H1 (cell line): ENCODE measurements at regions not wholly inside any gene's neighbourhood (a gene's known extent, or its start where the extent isn't known, plus 50 kb on each side); places are given as distances from the start of the nearest gene placed in this dataset.

Experiments
- CTCF ChIA-PET: fragments of 300-600 bp; sonication (Branson Sonifier 250); formaldehyde crosslinking; loops from one replicate; lab custom pipeline; 2021; ENCODE audit not compliant: partially characterized antibody; lab: Charles Lee
- POLR2A ChIA-PET: fragments of 300-600 bp; sonication (Branson Sonifier 250); formaldehyde crosslinking; loops from one replicate; lab custom pipeline; 2021; ENCODE audit warnings: inconsistent platforms; ENCODE audit not compliant: partially characterized antibody; lab: Charles Lee
- DNase-seq, 2 experiments: peaks; one replicate each; pipeline versions ENCODE4 v3.0.0 to v3.0.0-alpha.2; 2010 to 2022; ENCODE audit warnings: low spot score in 2 of 2, low read depth in 1 of 2, mixed read lengths in 1 of 2
- FAIRE-seq: peaks from 2 replicates; lab custom pipeline; 2011; peaks lifted over from hg19 to GRCh38; lab: Jason Lieb, UNC
- H2AFZ ChIP-seq: 2 replicates; pipeline ENCODE4 v1.8.1; 2012; ENCODE audit warnings: low read length, inconsistent platforms
- H2AK5ac ChIP-seq: 2 replicates; pipeline ENCODE4 v1.6.1; 2013; ENCODE audit warnings: low read depth, low read length
- H2BK120ac ChIP-seq: replicated peaks from 2 replicates; pipeline ENCODE3; 2013; ENCODE audit warnings: low read depth, low read length, inconsistent platforms
- H2BK12ac ChIP-seq: 2 replicates; pipeline ENCODE4 v1.6.1; 2013; ENCODE audit warnings: low read depth, low read length
- H2BK15ac ChIP-seq: 2 replicates; pipeline ENCODE4 v1.6.1; 2013; ENCODE audit warnings: low read length
- H2BK20ac ChIP-seq: 2 replicates; pipeline ENCODE4 v1.6.1; 2013; ENCODE audit warnings: low read length
- H2BK5ac ChIP-seq: 2 replicates; pipeline ENCODE4 v1.6.1; 2013; ENCODE audit warnings: low read depth, low read length
- H3K14ac ChIP-seq: 2 replicates; pipeline ENCODE4 v1.6.1; 2013; ENCODE audit warnings: inconsistent platforms; ENCODE audit not compliant: insufficient read length
- H3K18ac ChIP-seq: 2 replicates; pipeline ENCODE4 v1.6.1; 2013; ENCODE audit warnings: low read length; ENCODE audit errors: extremely low read depth
- H3K23ac ChIP-seq: 2 replicates; pipeline ENCODE4 v1.6.1; 2013; ENCODE audit warnings: inconsistent platforms; ENCODE audit not compliant: insufficient read length
- H3K23me2 ChIP-seq: 2 replicates; pipeline ENCODE4 v1.6.1; 2013; ENCODE audit warnings: low read depth, low read length
- H3K27ac ChIP-seq: 2 replicates; pipeline ENCODE4 v1.6.1; 2011; ENCODE audit warnings: low read depth, low read length, inconsistent platforms
- H3K27me3 ChIP-seq, 4 experiments: replicated peaks in 1 of 4; 1 replicate in 1 of 4; 2 replicates in 3 of 4; pipeline versions ENCODE4 v1.6.1 to v1.8.1; 2011 to 2013; ENCODE audit warnings: low read length in 3 of 4, mild to moderate bottlenecking in 3 of 4, inconsistent platforms in 2 of 4, mixed read lengths in 2 of 4, moderate library complexity in 1 of 4; ENCODE audit not compliant: control insufficient read depth in 3 of 4, insufficient read depth in 3 of 4; ENCODE audit errors: extremely low read depth in 1 of 4
- H3K36me3 ChIP-seq, 4 experiments: 2 replicates each; pipeline versions ENCODE4 v1.6.1 to v1.8.1; 2011 to 2013; ENCODE audit warnings: mild to moderate bottlenecking in 4 of 4, low read length in 3 of 4, moderate library complexity in 2 of 4, control low read depth in 1 of 4, inconsistent platforms in 1 of 4; ENCODE audit not compliant: insufficient read depth in 4 of 4, control insufficient read depth in 2 of 4
- H3K4ac ChIP-seq: replicated peaks from 2 replicates; pipeline ENCODE3; 2013; ENCODE audit warnings: low read length, low read depth, mixed read lengths, inconsistent platforms; ENCODE audit not compliant: insufficient read length
- H3K4me1 ChIP-seq, 4 experiments: replicated peaks in 1 of 4; 1 replicate in 1 of 4; 2 replicates in 3 of 4; pipeline versions ENCODE4 v1.6.1 to v1.8.1; 2011 to 2013; ENCODE audit warnings: low read length in 3 of 4, inconsistent platforms in 2 of 4, mixed read lengths in 1 of 4; ENCODE audit not compliant: insufficient read depth in 4 of 4, control insufficient read depth in 3 of 4
- H3K4me2 ChIP-seq, 2 experiments: 2 replicates each; pipeline versions ENCODE4 v1.6.1 to v1.8.1; 2011 to 2013; ENCODE audit warnings: low read depth in 2 of 2, low read length in 2 of 2, control low read depth in 1 of 2, inconsistent platforms in 1 of 2, mild to moderate bottlenecking in 1 of 2; ENCODE audit not compliant: insufficient read depth in 1 of 2
- H3K4me3 ChIP-seq, 4 experiments: fragments of 200-600, 300-600 bp in 1 of 4; sonication (generic), shearing (Covaris generic), sonication (Bioruptor Twin) in 1 of 4; 2 replicates each; pipeline versions ENCODE4 v1.5.1 to v1.8.1; 2011 to 2016; ENCODE audit warnings: low read length in 4 of 4, low read depth in 3 of 4, control low read depth in 2 of 4, inconsistent platforms in 2 of 4, mild to moderate bottlenecking in 2 of 4, mixed read lengths in 1 of 4, moderate library complexity in 1 of 4; ENCODE audit not compliant: insufficient read depth in 2 of 4; ENCODE audit errors: extremely low read depth in 1 of 4
- H3K56ac ChIP-seq: replicated peaks from 2 replicates; pipeline ENCODE3; 2013; ENCODE audit warnings: low read depth, mild to moderate bottlenecking, mixed read lengths, low read length, inconsistent platforms; ENCODE audit not compliant: insufficient read length
- H3K79me1 ChIP-seq: 2 replicates; pipeline ENCODE4 v1.6.1; 2013; ENCODE audit warnings: low read depth, low read length, control low read depth
- H3K79me2 ChIP-seq, 2 experiments: 2 replicates each; pipeline versions ENCODE4 v1.6.1 to v1.8.1; 2012 to 2013; ENCODE audit warnings: low read length in 2 of 2, mild to moderate bottlenecking in 2 of 2, inconsistent platforms in 1 of 2; ENCODE audit not compliant: insufficient read depth in 2 of 2, control insufficient read depth in 1 of 2
- H3K9ac ChIP-seq, 4 experiments: replicated peaks in 1 of 4; 1 replicate in 1 of 4; 2 replicates in 3 of 4; pipeline versions ENCODE4 v1.6.1 to v1.8.1; 2011 to 2013; ENCODE audit warnings: low read depth in 3 of 4, low read length in 3 of 4, control low read depth in 2 of 4, mild to moderate bottlenecking in 2 of 4, moderate library complexity in 2 of 4, inconsistent platforms in 1 of 4; ENCODE audit errors: extremely low read depth in 1 of 4
- H3K9me3 ChIP-seq, 2 experiments: 2 replicates each; pipeline versions ENCODE4 v1.6.1 to v1.8.1; 2012 to 2013; ENCODE audit warnings: mild to moderate bottlenecking in 2 of 2, moderate library complexity in 2 of 2, control low read depth in 1 of 2, inconsistent platforms in 1 of 2, low read depth in 1 of 2, low read length in 1 of 2, mixed read lengths in 1 of 2; ENCODE audit not compliant: insufficient read depth in 2 of 2
- H4K20me1 ChIP-seq, 2 experiments: replicated peaks in 1 of 2; 2 replicates each; pipeline versions ENCODE3 to v1.8.1; 2011 to 2013; ENCODE audit warnings: inconsistent platforms in 2 of 2, low read length in 2 of 2, mild to moderate bottlenecking in 1 of 2; ENCODE audit not compliant: insufficient read depth in 2 of 2, control insufficient read depth in 1 of 2
- H4K5ac ChIP-seq: 2 replicates; pipeline ENCODE4 v1.6.1; 2013; ENCODE audit warnings: low read length, low read depth, mixed read lengths, inconsistent platforms; ENCODE audit not compliant: insufficient read length
- H4K8ac ChIP-seq: 2 replicates; pipeline ENCODE4 v1.8.0; 2013; ENCODE audit warnings: mild to moderate bottlenecking, moderate library complexity, low read length, inconsistent platforms; ENCODE audit not compliant: insufficient read depth; ENCODE audit errors: extremely low read depth
- H4K91ac ChIP-seq: replicated peaks from 2 replicates; pipeline ENCODE3; 2013; ENCODE audit warnings: low read length, mixed read lengths, inconsistent platforms; ENCODE audit not compliant: insufficient read length
- ASH2L ChIP-seq: fragments of 200-600, 300-600 bp; sonication (generic); IDR thresholded peaks from one replicate; pipeline ENCODE4 v1.7.1; 2017; ENCODE audit warnings: low read length
- BACH1 ChIP-seq: IDR thresholded peaks from 2 replicates; pipeline ENCODE4 v1.6.1; 2012; ENCODE audit warnings: low read length, improper control_type of control experiment
- BCL11A ChIP-seq, 2 experiments: IDR thresholded peaks; one replicate each; pipeline ENCODE4 v1.6.1; 2011; ENCODE audit warnings: low read depth in 2 of 2, low read length in 2 of 2, mild to moderate bottlenecking in 2 of 2
- E2F6 ChIP-seq: IDR thresholded peaks from 2 replicates; pipeline ENCODE4 v1.6.1; 2012; ENCODE audit warnings: inconsistent platforms
- EGR1 ChIP-seq: IDR thresholded peaks from 2 replicates; pipeline ENCODE4 v1.6.1; 2011; ENCODE audit warnings: low read depth, low read length, borderline replicate concordance
- GTF2F1 ChIP-seq: IDR thresholded peaks from 2 replicates; pipeline ENCODE4 v1.6.1; 2012; ENCODE audit warnings: low read depth, low read length, improper control_type of control experiment, borderline replicate concordance
- KDM4A ChIP-seq: IDR thresholded peaks from one replicate; pipeline ENCODE4 v1.7.1; 2012; ENCODE audit warnings: low read depth, mild to moderate bottlenecking, moderate library complexity, low read length, inconsistent platforms; ENCODE audit not compliant: severe bottlenecking
- PHF8 ChIP-seq: fragments of 200-600 bp; sonication (generic); conservative IDR thresholded peaks from 2 replicates; pipeline ENCODE4 v1.7.1; 2012; ENCODE audit warnings: low read depth, mild to moderate bottlenecking, inconsistent platforms, low read length, moderate library complexity
- POLR2AphosphoS5 ChIP-seq: IDR thresholded peaks from 2 replicates; pipeline ENCODE4 v1.6.1; 2011; ENCODE audit warnings: low read depth, low read length
- POU5F1 ChIP-seq: IDR thresholded peaks from 2 replicates; pipeline ENCODE4 v1.6.1; 2011; ENCODE audit warnings: low read depth, mild to moderate bottlenecking, low read length, moderate library complexity
- SUZ12 ChIP-seq: fragments of 200-600 bp; sonication (generic); IDR thresholded peaks from 2 replicates; pipeline ENCODE4 v1.6.1; 2012; ENCODE audit warnings: mild to moderate bottlenecking, inconsistent platforms, low read length, moderate library complexity, mixed read lengths
- TAF1 ChIP-seq: IDR thresholded peaks from 2 replicates; pipeline ENCODE4 v1.6.1; 2011; ENCODE audit warnings: mild to moderate bottlenecking, low read depth, low read length
- WGBS, 2 experiments: shearing (Covaris generic) in 1 of 2; methylation state at CpG; one replicate each; pipeline versions ENCODE4 v1.1.6 to v1.1.7; 2013 to 2015; ENCODE audit warnings: low lambda C conversion rate in 2 of 2, mixed read lengths in 2 of 2, inconsistent platforms in 1 of 2, low coverage in 1 of 2, missing lambda C conversion rate in 1 of 2; ENCODE audit not compliant: insufficient replicate concordance in 2 of 2, insufficient coverage in 1 of 2, insufficient read length in 1 of 2; ENCODE audit errors: extremely low coverage in 1 of 2, missing lambda C conversion rate in 1 of 2; 5-methylcytosine and 5-hydroxymethylcytosine counted together

- Histone ChIP-seq H2BK120ac (no peak overlapping the region), H3K36me3 (no peaks in the 10 kb centered on the region), H2BK5ac (no peak overlapping the region), H3K4ac (no peak overlapping the region), H2AK5ac (no peak overlapping the region), H3K9ac (no peak overlapping the region), H3K27me3 (no peaks in the 10 kb centered on the region), H3K23ac (no peak overlapping the region), H3K9me3 (no peaks in the 10 kb centered on the region), H3K18ac (no peak overlapping the region), H4K8ac (no peak overlapping the region), H2BK12ac (no peak overlapping the region), H3K4me1 (no peaks in the 10 kb centered on the region), H2AFZ (no peak overlapping the region), H4K20me1 (no peaks in the 10 kb centered on the region), H4K91ac (no peak overlapping the region), H3K27ac (no peak overlapping the region), H2BK20ac (no peak overlapping the region), H2BK15ac (no peak overlapping the region), H3K79me2 (no peaks in the 10 kb centered on the region), H3K56ac (no peak overlapping the region), H3K4me3 (no peak overlapping the region), H3K4me2 (no peak overlapping the region), H4K5ac (no peak overlapping the region), H3K14ac (no peak overlapping the region), H3K23me2 (no peaks in the 10 kb centered on the region), H3K79me1 (no peaks in the 10 kb centered on the region)
- 78% methylated on average over 6 of the region's 6 CpGs; no CpG with 5 or more reads in 1 of the 2 experiments for WGBS, 2 experiments
- DNase-seq (no peak), FAIRE-seq (no peak)
- POLR2A ChIA-PET, result no interaction called here
- TF ChIP-seq BCL11A (IDR thresholded peaks at IDR 0.05; ENCODE audit: low read depth in 2 of 2, low read length in 2 of 2) (no peak), EGR1 (no peak), POLR2AphosphoS5 (no peak), GTF2F1 (no peak), KDM4A (no peak), SUZ12 (no peak), PHF8 (no peak), BACH1 (no peak), TAF1 (no peak), ASH2L (no peak), POU5F1 (no peak), E2F6 (no peak)
- CTCF ChIA-PET, result no interaction called here
These were observed 54.1 kb downstream of the PAGE2 start for GRCh38 chrX:55142919-55143310.
